Right renal pelvis (tissue), 4 donors: ENCODE measurements at regions not wholly inside any gene's neighbourhood (a gene's known extent, or its start where the extent isn't known, plus 50 kb on each side); places are given as distances from the start of the nearest gene placed in this dataset.
"Not testable (repeated sequence)": the region's sequence is repeated elsewhere in the genome, so short reads cannot be mapped to it uniquely, and the experiment has no call there.

Experiments
- DNase-seq, 4 donors: peaks; one replicate each; pipeline ENCODE4 v3.0.0-alpha.2; 2013; ENCODE audit warnings: low read depth in 4 of 4, low spot score in 3 of 4, missing footprints in 1 of 4

- DNase-seq, result not testable (repeated sequence)
Observed at GRCh38 chr2:187610450-187610849, 56.2 kb upstream of the TFPI start.

- no peak for DNase-seq
Observed at GRCh38 chr2:187612857-187613256, 58.6 kb upstream of the TFPI start.

GRCh38 chr2:187614756-187615155, 60.5 kb upstream of the TFPI start:
- no peak for DNase-seq

- DNase-seq, result no peak
Observed at GRCh38 chr2:187615364-187615763, 61.1 kb upstream of the TFPI start.

- DNase-seq, result no peak
Observed at GRCh38 chr2:187615902-187616301, 61.7 kb upstream of the TFPI start.

- DNase-seq, result no peak
Observed at GRCh38 chr2:187617120-187617519, 62.9 kb upstream of the TFPI start.

- DNase-seq, result no peak
Observed at GRCh38 chr2:187617905-187618304, 63.7 kb upstream of the TFPI start.

- no peak for DNase-seq
Observed at GRCh38 chr2:187618813-187619212, 64.6 kb upstream of the TFPI start.

- no peak for DNase-seq
Observed at GRCh38 chr2:187627153-187627552, 72.9 kb upstream of the TFPI start.

GRCh38 chr2:187636731-187637391, 82.6 kb upstream of the TFPI start:
- not testable (repeated sequence) for DNase-seq

GRCh38 chr2:187637392-187637740, 83.1 kb upstream of the TFPI start:
- not testable (repeated sequence) for DNase-seq

GRCh38 chr2:187637771-187638170, 83.5 kb upstream of the TFPI start:
- not testable (repeated sequence) for DNase-seq

- no peak for DNase-seq
Observed at GRCh38 chr2:187638840-187639239, 84.6 kb upstream of the TFPI start.

- DNase-seq, result no peak
Observed at GRCh38 chr2:187640926-187641510, 86.8 kb upstream of the TFPI start.

- DNase-seq, result no peak
Observed at GRCh38 chr2:187642498-187642897, 88.3 kb upstream of the TFPI start.

- no peak for DNase-seq
Observed at GRCh38 chr2:187644486-187644885, 90.3 kb upstream of the TFPI start.

- no peak for DNase-seq
Observed at GRCh38 chr2:187644981-187645380, 90.7 kb upstream of the TFPI start.

- no peak for DNase-seq
Observed at GRCh38 chr2:187646556-187646955, 92.3 kb upstream of the TFPI start.

- DNase-seq, result no peak
Observed at GRCh38 chr2:187654535-187654934, 100.3 kb upstream of the TFPI start.

GRCh38 chr2:187655001-187655400, 100.8 kb upstream of the TFPI start:
- no peak for DNase-seq

GRCh38 chr2:187656123-187656522, 101.9 kb upstream of the TFPI start:
- no peak for DNase-seq

- no peak for DNase-seq
Observed at GRCh38 chr2:187658952-187659525, 104.8 kb upstream of the TFPI start.
